ENCODE measurements at regions not wholly inside any gene's neighbourhood (a gene's known extent, or its start where the extent isn't known, plus 50 kb on each side); places are given as distances from the start of the nearest gene placed in this dataset.

DNA sequence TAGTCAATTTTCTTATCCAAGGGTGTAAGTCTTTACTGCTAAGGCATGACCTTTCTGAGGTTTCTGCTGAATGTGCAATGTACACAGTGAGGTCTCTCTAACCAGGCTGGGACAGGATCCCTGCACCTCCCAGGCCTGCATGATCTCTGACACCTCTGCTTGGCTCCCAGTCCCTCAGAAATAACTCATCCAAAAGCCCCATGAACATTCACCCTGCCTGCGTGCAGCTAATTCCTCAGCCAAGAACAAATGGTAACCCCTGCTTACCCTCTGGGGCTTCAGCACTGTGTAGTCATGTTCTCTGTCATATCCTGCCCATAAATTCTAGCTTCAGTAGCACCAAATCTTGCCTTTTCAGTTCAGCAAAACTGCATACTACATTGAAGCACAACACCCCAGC lies 1146.3 kb upstream of the MIR17HG start:
- TF ChIP-seq, protein P1, sequence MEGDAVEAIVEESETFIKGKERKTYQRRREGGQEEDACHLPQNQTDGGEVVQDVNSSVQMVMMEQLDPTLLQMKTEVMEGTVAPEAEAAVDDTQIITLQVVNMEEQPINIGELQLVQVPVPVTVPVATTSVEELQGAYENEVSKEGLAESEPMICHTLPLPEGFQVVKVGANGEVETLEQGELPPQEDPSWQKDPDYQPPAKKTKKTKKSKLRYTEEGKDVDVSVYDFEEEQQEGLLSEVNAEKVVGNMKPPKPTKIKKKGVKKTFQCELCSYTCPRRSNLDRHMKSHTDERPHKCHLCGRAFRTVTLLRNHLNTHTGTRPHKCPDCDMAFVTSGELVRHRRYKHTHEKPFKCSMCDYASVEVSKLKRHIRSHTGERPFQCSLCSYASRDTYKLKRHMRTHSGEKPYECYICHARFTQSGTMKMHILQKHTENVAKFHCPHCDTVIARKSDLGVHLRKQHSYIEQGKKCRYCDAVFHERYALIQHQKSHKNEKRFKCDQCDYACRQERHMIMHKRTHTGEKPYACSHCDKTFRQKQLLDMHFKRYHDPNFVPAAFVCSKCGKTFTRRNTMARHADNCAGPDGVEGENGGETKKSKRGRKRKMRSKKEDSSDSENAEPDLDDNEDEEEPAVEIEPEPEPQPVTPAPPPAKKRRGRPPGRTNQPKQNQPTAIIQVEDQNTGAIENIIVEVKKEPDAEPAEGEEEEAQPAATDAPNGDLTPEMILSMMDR (conservative IDR thresholded peaks at IDR 0.05; ENCODE audit: low read depth): no peak
- no peak overlapping the region for H3K27ac ChIP-seq
- DNase-seq (ENCODE audit: low spot score): no peak
- POLR2A ChIA-PET (ENCODE audit: low non-redundant PET): no interaction called here
- CTCF ChIA-PET: interaction anchor here (0.6 kb wide), 1 partner anchor 29 kb away, joined by 5 read pairs; no protein-coding TSS in a partner anchor

DNA sequence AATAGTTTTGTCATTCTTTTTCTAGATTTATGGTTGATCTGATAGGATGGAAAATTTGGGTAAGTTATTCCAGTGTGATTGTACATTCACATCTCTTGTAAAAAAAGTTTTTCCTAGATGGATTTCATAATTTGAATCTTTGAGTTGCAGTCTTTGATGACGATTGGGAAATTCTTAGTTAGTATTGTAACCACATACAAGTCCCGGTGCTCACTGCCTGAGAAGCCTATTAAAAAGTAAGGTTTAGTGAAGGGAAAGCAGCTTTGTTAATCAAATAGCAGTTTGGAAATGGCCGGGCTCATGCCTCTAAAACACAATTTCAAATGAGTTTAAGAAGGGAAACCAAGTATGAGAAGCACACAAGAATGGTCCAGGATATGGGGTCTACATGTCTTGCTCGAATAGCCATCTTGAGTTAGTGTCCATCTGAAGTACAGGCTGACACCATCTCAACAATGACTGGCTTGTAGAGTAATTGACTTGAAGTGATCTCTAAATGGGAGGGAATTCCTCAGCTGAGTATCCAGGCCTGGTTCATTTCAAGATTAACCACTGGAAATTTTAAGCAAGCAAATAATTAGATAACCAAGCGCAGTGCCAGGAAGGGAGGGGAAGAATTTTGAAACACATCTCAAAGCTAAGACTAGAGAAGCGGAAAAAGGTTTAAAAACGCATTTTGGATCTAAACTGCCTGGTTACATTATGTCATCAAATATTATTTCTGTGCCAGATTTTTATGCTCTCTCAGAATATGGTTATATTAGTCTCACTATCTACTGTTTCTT lies 1145.6 kb upstream of the MIR17HG start:
- ChIA-PET CTCF (interaction anchor here (0.6 to 0.7 kb wide), 2 partner anchors 30 to 413 kb away, joined by 4 to 5 read pairs; no protein-coding TSS in a partner anchor), POLR2A (ENCODE audit: low non-redundant PET) (no interaction called here)
- H3K27ac ChIP-seq: no peak overlapping the region
- no peak for DNase-seq (ENCODE audit: low spot score)
- TF ChIP-seq, protein P1 (conservative IDR thresholded peaks at IDR 0.05; ENCODE audit: low read depth): no peak

DNA sequence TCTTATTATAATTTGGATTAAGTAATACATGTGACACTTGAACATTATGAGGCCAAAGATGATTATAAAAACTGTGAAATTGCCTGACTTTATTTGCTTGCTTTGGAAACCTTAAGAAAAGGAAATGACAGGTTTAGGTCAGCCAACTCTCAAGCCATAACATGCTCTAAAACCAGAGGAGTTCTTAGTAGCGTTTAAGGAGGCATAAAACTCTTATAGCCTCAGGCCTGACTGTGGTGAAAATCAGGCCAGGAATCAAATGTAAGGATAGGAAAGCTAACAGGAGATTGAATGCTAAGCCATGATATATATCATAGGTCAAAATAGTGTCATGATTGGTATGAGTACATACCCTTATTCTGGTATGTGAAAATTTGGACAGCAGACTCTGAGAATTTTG lies 1142.4 kb upstream of the MIR17HG start:
- ChIA-PET CTCF (no interaction called here), POLR2A (ENCODE audit: low non-redundant PET) (no interaction called here)
- peak; percentile 12 for DNase-seq (ENCODE audit: low spot score)
- no peak overlapping the region for H3K27ac ChIP-seq
- TF ChIP-seq, protein P1 (conservative IDR thresholded peaks at IDR 0.05; ENCODE audit: low read depth): no peak

- POLR2A ChIA-PET (ENCODE audit: low non-redundant PET): no interaction called here
- CTCF ChIA-PET: no interaction called here
- H3K27ac ChIP-seq: no peak overlapping the region
- TF ChIP-seq, protein P1 (conservative IDR thresholded peaks at IDR 0.05; ENCODE audit: low read depth): no peak
- no peak for DNase-seq (ENCODE audit: low spot score)
Measured at GRCh38 chr13:90205911-90206310, 1141.6 kb upstream of the MIR17HG start.

- H3K27ac ChIP-seq: no peak overlapping the region
- TF ChIP-seq, protein P1 (conservative IDR thresholded peaks at IDR 0.05; ENCODE audit: low read depth): no peak
- DNase-seq (ENCODE audit: low spot score): no peak
- POLR2A ChIA-PET (ENCODE audit: low non-redundant PET): no interaction called here
- CTCF ChIA-PET: no interaction called here
Measured at GRCh38 chr13:90217275-90217674, 1130.2 kb upstream of the MIR17HG start.

GRCh38 chr13:90222758-90223157 lies 1124.7 kb upstream of the MIR17HG start:
- ChIA-PET POLR2A (ENCODE audit: low non-redundant PET) (no interaction called here), CTCF (no interaction called here)
- TF ChIP-seq, protein P1 (conservative IDR thresholded peaks at IDR 0.05; ENCODE audit: low read depth): no peak
- no peak overlapping the region for H3K27ac ChIP-seq
- DNase-seq (ENCODE audit: low spot score): no peak

Data from RWPE1 (cell line).